ENCODE measurements at regions not wholly inside any gene's neighbourhood (a gene's known extent, or its start where the extent isn't known, plus 50 kb on each side); places are given as distances from the start of the nearest gene placed in this dataset.

GRCh38 chr20:51166489-51166888, 143.6 kb upstream of the KCNG1 start:
- no peak for ATAC-seq
- H3K36me3 ChIP-seq (ENCODE audit: low read depth, low read length) = no peaks in the 10 kb centered on the region
- no peaks in the 10 kb centered on the region for H3F3A ChIP-seq (ENCODE audit: low read length, unreplicated experiment)
- no peak overlapping the region for H2AFZ ChIP-seq (ENCODE audit: low read length)
- no peaks in the 10 kb centered on the region for H3K79me2 ChIP-seq (ENCODE audit: low read length)
- no peaks in the 10 kb centered on the region for H3K4me1 ChIP-seq (ENCODE audit: insufficient read depth, low read length)
- H3K4me2 ChIP-seq (ENCODE audit: low read length) = no peak overlapping the region
- H3K4me3 ChIP-seq (ENCODE audit: low read length) = no peak overlapping the region
- H3K9ac ChIP-seq (ENCODE audit: low read length) = no peak overlapping the region
- ChIA-PET CTCF (no interaction called here), POLR2A (ENCODE audit: unreplicated experiment) (no interaction called here)
- no TSS peak for BruUV-seq (replicated peaks)
- DNase-seq = no peak
- no peaks in the 10 kb centered on the region for H3K9me2 ChIP-seq (replicated peaks; ENCODE audit: low read length)
- no peaks in the 10 kb centered on the region for H4K20me1 ChIP-seq (ENCODE audit: low read length)
- H3K27ac ChIP-seq (ENCODE audit: low read length) = no peak overlapping the region
- TF ChIP-seq EZH2 (IDR thresholded peaks at IDR 0.05; ENCODE audit: low read length, unreplicated experiment) (no peak), EZH2phosphoT487 (IDR thresholded peaks at IDR 0.05; ENCODE audit: borderline replicate concordance, low read length) (no peak), CTCF (conservative IDR thresholded peaks at IDR 0.05; ENCODE audit: low read depth, low read length) (no peak)
- intact Hi-C loops (cut with micrococcal nuclease) = no loop called here
- H3K9me3 ChIP-seq (ENCODE audit: low read length) = no peaks in the 10 kb centered on the region
- peaks cover 30% of the 10 kb centered on the region; the same call in 1 of the 2 replicates for H3K27me3 ChIP-seq (ENCODE audit: low read length)

- H3K4me3 ChIP-seq (ENCODE audit: low read length) = no peak overlapping the region
- intact Hi-C loops (cut with micrococcal nuclease) = no loop called here
- H3K79me2 ChIP-seq (ENCODE audit: low read length) = no peaks in the 10 kb centered on the region
- H4K20me1 ChIP-seq (ENCODE audit: low read length) = no peaks in the 10 kb centered on the region
- H3K27me3 ChIP-seq (ENCODE audit: low read length) = peaks cover 30% of the 10 kb centered on the region; the same call in 1 of the 2 replicates
- no peak overlapping the region for H3K27ac ChIP-seq (ENCODE audit: low read length)
- peaks cover 8% of the 10 kb centered on the region for H3K4me1 ChIP-seq (ENCODE audit: insufficient read depth, low read length)
- no peaks in the 10 kb centered on the region for H3K36me3 ChIP-seq (ENCODE audit: low read depth, low read length)
- DNase-seq (no peak), ATAC-seq (no peak)
- no TSS peak for BruUV-seq (replicated peaks)
- CTCF ChIA-PET = no interaction called here
- H3K9me2 ChIP-seq (replicated peaks; ENCODE audit: low read length) = no peaks in the 10 kb centered on the region
- POLR2A ChIA-PET (ENCODE audit: unreplicated experiment) = no interaction called here
- H3K9ac ChIP-seq (ENCODE audit: low read length) = no peak overlapping the region
- no peak overlapping the region for H2AFZ ChIP-seq (ENCODE audit: low read length)
- H3K9me3 ChIP-seq (ENCODE audit: low read length) = no peaks in the 10 kb centered on the region
- no peak for TF ChIP-seq EZH2phosphoT487 (IDR thresholded peaks at IDR 0.05; ENCODE audit: borderline replicate concordance, low read length)
- TF ChIP-seq EZH2 (IDR thresholded peaks at IDR 0.05; ENCODE audit: low read length, unreplicated experiment) = no peak
- H3F3A ChIP-seq (ENCODE audit: low read length, unreplicated experiment) = no peaks in the 10 kb centered on the region
- no peak overlapping the region for H3K4me2 ChIP-seq (ENCODE audit: low read length)
Observed at GRCh38 chr20:51165131-51165530, 142.2 kb upstream of the KCNG1 start.

GRCh38 chr20:51164731-51165130, 141.8 kb upstream of the KCNG1 start:
- Histone ChIP-seq H3K4me2 (ENCODE audit: low read length) (no peak overlapping the region), H4K20me1 (ENCODE audit: low read length) (no peaks in the 10 kb centered on the region), H3K9ac (ENCODE audit: low read length) (no peak overlapping the region), H2AFZ (ENCODE audit: low read length) (no peak overlapping the region), H3K27ac (ENCODE audit: low read length) (no peak overlapping the region), H3K27me3 (ENCODE audit: low read length) (peaks cover 30% of the 10 kb centered on the region; the same call in 1 of the 2 replicates), H3F3A (ENCODE audit: low read length, unreplicated experiment) (no peaks in the 10 kb centered on the region), H3K79me2 (ENCODE audit: low read length) (no peaks in the 10 kb centered on the region), H3K4me3 (ENCODE audit: low read length) (no peak overlapping the region), H3K36me3 (ENCODE audit: low read depth, low read length) (no peaks in the 10 kb centered on the region), H3K9me3 (ENCODE audit: low read length) (no peaks in the 10 kb centered on the region), H3K4me1 (ENCODE audit: insufficient read depth, low read length) (peaks cover 9% of the 10 kb centered on the region), H3K9me2 (replicated peaks; ENCODE audit: low read length) (no peaks in the 10 kb centered on the region)
- TF ChIP-seq CTCF (conservative IDR thresholded peaks at IDR 0.05; ENCODE audit: low read depth, low read length) (no peak), EZH2 (IDR thresholded peaks at IDR 0.05; ENCODE audit: low read length, unreplicated experiment) (no peak), EZH2phosphoT487 (IDR thresholded peaks at IDR 0.05; ENCODE audit: borderline replicate concordance, low read length) (no peak)
- no TSS peak for BruUV-seq (replicated peaks)
- no peak for ATAC-seq
- no peak for DNase-seq
- ChIA-PET CTCF (no interaction called here), POLR2A (ENCODE audit: unreplicated experiment) (no interaction called here)
- intact Hi-C loops (cut with micrococcal nuclease) = no loop called here

Data from PC-3 (cell line).